ENCODE measurements at regions not wholly inside any gene's neighbourhood (a gene's known extent, or its start where the extent isn't known, plus 50 kb on each side); places are given as distances from the start of the nearest gene placed in this dataset.

DNA sequence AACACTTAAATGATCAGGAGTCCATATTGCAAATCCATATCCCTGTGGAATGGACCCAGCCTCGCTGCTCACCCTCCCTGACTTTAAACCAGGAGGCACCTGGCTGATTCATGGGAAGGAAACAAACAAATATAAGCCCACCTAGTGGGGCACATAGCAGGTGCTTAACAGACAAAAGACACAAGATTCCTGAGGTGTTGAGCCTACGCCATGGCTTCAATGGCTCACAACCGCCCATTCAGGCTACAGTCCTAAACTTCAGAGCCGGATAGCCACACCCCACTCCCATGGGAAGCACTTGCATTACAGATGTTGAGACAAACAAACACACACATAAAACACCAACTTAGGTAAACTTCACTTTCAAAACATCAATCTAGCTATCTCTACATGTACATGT is 359.9 kb downstream of the ICE1 start:
- TF ChIP-seq POLR2AphosphoS5 (IDR thresholded peaks at IDR 0.05; ENCODE audit: low read depth, low read length) (no peak), POLR2A (IDR thresholded peaks at IDR 0.05; ENCODE audit: low read depth, low read length) (no peak), TAF1 (IDR thresholded peaks at IDR 0.05; ENCODE audit: borderline replicate concordance, low read depth, low read length) (no peak)

Measured in GM12892 (cell line).